ENCODE measurements at regions not wholly inside any gene's neighbourhood (a gene's known extent, or its start where the extent isn't known, plus 50 kb on each side); places are given as distances from the start of the nearest gene placed in this dataset.

DNA sequence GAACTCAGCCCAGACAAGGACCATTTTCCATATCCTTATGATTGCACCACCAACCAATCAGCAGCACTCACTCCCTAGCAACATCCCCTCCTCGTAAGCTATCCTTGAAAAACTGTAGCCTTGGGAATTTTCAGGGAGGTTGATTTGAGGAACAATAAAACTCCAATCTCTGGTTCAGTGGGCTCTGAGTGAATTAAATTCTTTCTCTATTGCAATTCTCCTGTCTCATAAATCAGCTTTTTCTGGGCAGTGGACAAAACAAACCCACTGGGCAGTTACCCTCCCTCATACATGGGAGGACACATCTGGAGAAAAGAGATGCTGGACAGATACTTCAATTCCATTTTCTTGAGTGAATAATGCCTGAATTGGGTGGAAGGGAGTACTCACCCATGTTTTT lies 115.4 kb upstream of the STXBP5 start:
- DNase-seq (no peak), ATAC-seq (no peak)
- H3K4me3 ChIP-seq = no peak overlapping the region
- no peaks in the 10 kb centered on the region for H3K4me1 ChIP-seq (ENCODE audit: low read depth)
- no peaks in the 10 kb centered on the region for H3K36me3 ChIP-seq (ENCODE audit: low read depth)
- TF ChIP-seq CTCF (IDR thresholded peaks at IDR 0.05) = no peak
- intact Hi-C loops (cut with DNase I, micrococcal nuclease) = no loop called here
- H3K9me3 ChIP-seq = peaks cover 7% of the 10 kb centered on the region

DNA sequence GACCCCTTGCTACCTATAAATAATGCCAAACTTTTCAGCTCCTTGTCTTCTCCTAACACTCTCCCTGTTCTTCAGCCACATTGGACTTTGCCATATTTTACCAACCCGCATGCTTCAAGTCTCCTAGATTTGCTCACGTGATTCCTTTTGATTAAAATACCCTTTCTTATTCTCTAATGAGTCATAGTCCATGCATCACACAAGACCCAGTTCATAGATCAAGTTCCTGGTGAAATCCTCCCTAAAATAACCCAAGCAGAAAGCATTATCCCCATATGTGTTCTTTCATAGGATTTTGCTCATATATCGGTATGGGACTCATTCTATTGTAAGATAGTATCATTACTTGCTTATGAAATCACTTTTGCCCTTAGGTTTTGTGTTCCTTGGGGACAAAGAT lies 108.9 kb upstream of the STXBP5 start:
- intact Hi-C loops (cut with DNase I, micrococcal nuclease) = no loop called here
- ATAC-seq = no peak
- H3K9me3 ChIP-seq = no peaks in the 10 kb centered on the region
- DNase-seq = no peak
- H3K4me3 ChIP-seq = no peak overlapping the region
- no peaks in the 10 kb centered on the region for H3K4me1 ChIP-seq (ENCODE audit: low read depth)
- TF ChIP-seq CTCF (IDR thresholded peaks at IDR 0.05) = no peak
- no peaks in the 10 kb centered on the region for H3K36me3 ChIP-seq (ENCODE audit: low read depth)

GRCh38 chr6:147099974-147100373 lies 104.2 kb upstream of the STXBP5 start:
- ATAC-seq (no peak), DNase-seq (no peak)
- no peaks in the 10 kb centered on the region for H3K36me3 ChIP-seq (ENCODE audit: low read depth)
- intact Hi-C loops (cut with DNase I, micrococcal nuclease) = no loop called here
- H3K4me3 ChIP-seq = no peak overlapping the region
- no peaks in the 10 kb centered on the region for H3K9me3 ChIP-seq
- no peaks in the 10 kb centered on the region for H3K4me1 ChIP-seq (ENCODE audit: low read depth)
- no peak for TF ChIP-seq CTCF (IDR thresholded peaks at IDR 0.05)

DNA sequence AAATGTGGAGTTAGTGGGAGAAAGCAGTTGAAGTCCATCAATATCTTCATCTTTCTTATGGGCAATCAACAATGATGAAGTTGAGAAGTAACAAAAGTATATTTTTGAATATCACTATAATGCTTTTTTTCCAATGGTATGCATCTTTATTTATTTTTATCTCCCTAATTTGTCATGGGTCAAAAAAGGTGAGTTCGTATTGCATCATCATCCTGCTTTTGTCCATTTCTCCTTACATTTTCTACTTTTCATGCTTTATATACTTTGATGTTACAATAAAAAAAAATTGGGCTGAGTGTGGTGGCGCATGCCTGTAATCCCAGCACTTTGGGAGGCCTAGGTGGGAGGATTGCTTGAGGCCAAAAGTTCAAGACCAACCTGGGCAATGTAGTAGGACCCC lies 101.2 kb upstream of the STXBP5 start:
- H3K4me3 ChIP-seq = no peak overlapping the region
- ATAC-seq = no peak
- H3K36me3 ChIP-seq (ENCODE audit: low read depth) = no peaks in the 10 kb centered on the region
- no peak for DNase-seq
- no peaks in the 10 kb centered on the region for H3K4me1 ChIP-seq (ENCODE audit: low read depth)
- intact Hi-C loops (cut with DNase I, micrococcal nuclease) = no loop called here
- H3K9me3 ChIP-seq = no peaks in the 10 kb centered on the region
- no peak for TF ChIP-seq CTCF (IDR thresholded peaks at IDR 0.05)

DNA sequence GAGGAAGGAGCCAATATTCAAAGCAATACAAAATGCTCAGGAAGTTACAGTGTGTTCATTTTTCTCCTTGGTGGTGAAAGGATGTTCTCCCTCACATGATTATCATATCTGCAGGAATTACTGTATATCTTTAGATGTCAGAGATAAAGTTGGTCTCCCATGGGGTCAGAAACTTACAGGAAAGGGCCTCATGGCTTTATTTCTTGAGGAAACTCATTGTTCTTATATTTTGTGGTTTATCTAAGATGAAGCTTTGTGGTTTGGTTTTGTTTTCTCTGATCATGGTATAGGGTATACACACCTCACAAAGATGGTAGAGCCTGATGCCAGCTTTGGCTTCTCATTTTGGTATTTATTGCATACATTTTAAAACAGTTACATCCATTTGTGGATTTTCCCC lies 100.5 kb upstream of the STXBP5 start:
- TF ChIP-seq CTCF (IDR thresholded peaks at IDR 0.05) = no peak
- no peaks in the 10 kb centered on the region for H3K36me3 ChIP-seq (ENCODE audit: low read depth)
- intact Hi-C loops (cut with DNase I, micrococcal nuclease) = no loop called here
- H3K9me3 ChIP-seq = no peaks in the 10 kb centered on the region
- H3K4me1 ChIP-seq (ENCODE audit: low read depth) = no peaks in the 10 kb centered on the region
- H3K4me3 ChIP-seq = no peak overlapping the region
- ATAC-seq (no peak), DNase-seq (no peak)

DNA sequence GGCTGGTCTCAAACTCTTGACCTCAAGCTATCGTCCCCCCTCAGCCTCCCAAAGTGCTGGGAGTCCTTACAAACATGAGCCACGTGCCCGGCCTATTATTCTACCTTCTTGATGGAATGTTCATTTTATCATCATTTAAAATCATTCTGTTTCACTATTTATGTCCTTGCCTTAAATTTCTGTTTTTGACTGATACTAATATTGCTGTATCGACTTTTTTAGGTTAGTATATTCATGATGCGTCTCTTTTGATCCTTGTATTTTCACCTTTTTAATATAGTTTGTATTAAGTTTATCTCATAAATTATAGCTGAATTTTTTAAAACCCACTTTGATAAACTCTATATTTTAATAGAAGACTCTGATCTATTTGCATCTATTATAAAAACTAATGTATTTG lies 98.4 kb upstream of the STXBP5 start:
- Histone ChIP-seq H3K4me3 (no peak overlapping the region), H3K4me1 (ENCODE audit: low read depth) (no peaks in the 10 kb centered on the region), H3K9me3 (no peaks in the 10 kb centered on the region), H3K36me3 (ENCODE audit: low read depth) (no peaks in the 10 kb centered on the region)
- ATAC-seq (no peak), DNase-seq (no peak)
- intact Hi-C loops (cut with DNase I, micrococcal nuclease) = no loop called here
- no peak for TF ChIP-seq CTCF (IDR thresholded peaks at IDR 0.05)
